H1 (cell line): ENCODE measurements at regions not wholly inside any gene's neighbourhood (a gene's known extent, or its start where the extent isn't known, plus 50 kb on each side); places are given as distances from the start of the nearest gene placed in this dataset.

ENCODE experiments used
- CHD2 ChIP-seq: IDR thresholded peaks from 2 replicates; pipeline ENCODE4 v1.6.1; 2012; ENCODE audit warnings: low read length, improper control_type of control experiment
- CTCF ChIP-seq, 3 experiments: IDR thresholded peaks; 1 replicate in 2 of 3; 2 replicates in 1 of 3; pipeline versions ENCODE4 v1.5.1 to v1.6.1; 2011; ENCODE audit warnings: low read length in 3 of 3, mild to moderate bottlenecking in 3 of 3, inconsistent platforms in 2 of 3, low read depth in 1 of 3, moderate library complexity in 1 of 3; ENCODE audit not compliant: insufficient read depth in 1 of 3; ENCODE audit errors: control extremely low read depth in 1 of 3
- EP300 ChIP-seq, 2 experiments: IDR thresholded peaks; 1 replicate in 1 of 2; 2 replicates in 1 of 2; pipeline ENCODE4 v1.6.1; 2011 to 2012; ENCODE audit warnings: low read depth in 2 of 2, low read length in 2 of 2, mild to moderate bottlenecking in 2 of 2, borderline replicate concordance in 1 of 2, inconsistent platforms in 1 of 2, moderate library complexity in 1 of 2
- KDM5A ChIP-seq: fragments of 200-600 bp; IDR thresholded peaks from 2 replicates; pipeline ENCODE4 v1.7.1; 2012; ENCODE audit warnings: mild to moderate bottlenecking, low read length, inconsistent platforms, mixed read lengths
- YY1 ChIP-seq: IDR thresholded peaks from 2 replicates; pipeline ENCODE4 v1.6.1; 2011; ENCODE audit warnings: low read depth, mild to moderate bottlenecking, low read length

DNA sequence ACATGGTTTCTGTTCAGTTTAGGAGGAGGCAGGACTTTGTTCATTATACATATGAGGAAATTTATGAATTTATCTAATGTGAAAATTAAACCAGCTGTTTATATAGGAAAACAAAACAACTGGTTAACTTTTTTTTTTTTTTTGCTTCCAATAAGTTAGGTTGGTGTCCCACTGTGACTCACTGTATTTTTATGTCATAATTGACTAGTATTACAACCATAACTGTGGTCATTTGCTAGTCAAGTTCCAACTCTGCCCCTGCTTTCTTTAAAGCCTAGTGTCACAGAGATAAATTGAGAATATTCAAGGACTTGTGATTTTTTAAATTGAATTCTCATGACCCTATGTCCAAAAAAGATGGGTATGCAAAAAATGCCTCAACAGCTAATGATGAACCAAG, 227.7 kb downstream of the BCAT1 start:
- TF ChIP-seq EP300 (IDR thresholded peaks at IDR 0.05; ENCODE audit: borderline replicate concordance in 1 of 2, low read depth in 2 of 2, low read length in 2 of 2), result no peak
- no peak for TF ChIP-seq YY1
- no peak for TF ChIP-seq CTCF (IDR thresholded peaks at IDR 0.05; ENCODE audit: control extremely low read depth in 1 of 3, insufficient read depth in 1 of 3, low read depth in 1 of 3, low read length in 3 of 3)
- TF ChIP-seq KDM5A, result no peak
- TF ChIP-seq CHD2, result no peak
